ENCODE measurements at regions not wholly inside any gene's neighbourhood (a gene's known extent, or its start where the extent isn't known, plus 50 kb on each side); places are given as distances from the start of the nearest gene placed in this dataset.

- DNase-seq: no peak
Measured at GRCh38 chr6:168155193-168155592, 76.2 kb upstream of the FRMD1 start.

- DNase-seq: no peak
Measured at GRCh38 chr6:168154263-168154917, 75.4 kb upstream of the FRMD1 start.

- no peak for DNase-seq
Measured at GRCh38 chr6:168153553-168153952, 74.5 kb upstream of the FRMD1 start.

- DNase-seq: no peak
Measured at GRCh38 chr6:168152980-168153379, 74.0 kb upstream of the FRMD1 start.

- DNase-seq: no peak
Measured at GRCh38 chr6:168152306-168152963, 73.4 kb upstream of the FRMD1 start.

GRCh38 chr6:168150551-168151320 lies 71.7 kb upstream of the FRMD1 start:
- no peak for DNase-seq

- no peak for DNase-seq
Measured at GRCh38 chr6:168149015-168149414, 70.0 kb upstream of the FRMD1 start.

- no peak for DNase-seq
Measured at GRCh38 chr6:168148231-168148849, 69.3 kb upstream of the FRMD1 start.

GRCh38 chr6:168147205-168147738 lies 68.3 kb upstream of the FRMD1 start:
- peak; percentile 75 for DNase-seq

GRCh38 chr6:168145747-168146596 lies 67.0 kb upstream of the FRMD1 start:
- no peak for DNase-seq

GRCh38 chr6:168139121-168139520 lies 60.1 kb upstream of the FRMD1 start:
- no peak for DNase-seq

- no peak for DNase-seq
Measured at GRCh38 chr6:168138436-168138835, 59.4 kb upstream of the FRMD1 start.

GRCh38 chr6:168137024-168137423 lies 58.0 kb upstream of the FRMD1 start:
- no peak for DNase-seq

- DNase-seq: no peak
Measured at GRCh38 chr6:168136622-168137021, 57.6 kb upstream of the FRMD1 start.

GRCh38 chr6:168136001-168136400 lies 57.0 kb upstream of the FRMD1 start:
- no peak for DNase-seq

GRCh38 chr6:168134560-168135201 lies 55.7 kb upstream of the FRMD1 start:
- DNase-seq: no peak

- no peak for DNase-seq
Measured at GRCh38 chr6:168133687-168134559, 54.9 kb upstream of the FRMD1 start.

- no peak for DNase-seq
Measured at GRCh38 chr6:168133168-168133561, 54.2 kb upstream of the FRMD1 start.

GRCh38 chr6:168132531-168133167 lies 53.6 kb upstream of the FRMD1 start:
- DNase-seq: no peak

Measured in NCI-H1417 treated with DMSO at 0.1 percent for 48 hours (cell line).